GM12865 (cell line): ENCODE measurements at regions not wholly inside any gene's neighbourhood (a gene's known extent, or its start where the extent isn't known, plus 50 kb on each side); places are given as distances from the start of the nearest gene placed in this dataset.

ENCODE experiments used
- DNase-seq: peaks from one replicate; pipeline ENCODE4 v3.0.0; 2010; ENCODE audit warnings: low read depth
- H3K4me3 ChIP-seq: 2 replicates; pipeline ENCODE4 v1.5.1; 2011; ENCODE audit warnings: mild to moderate bottlenecking, low read depth, low read length, control low read depth
- TF ChIP-seq, protein P1 (sequence below): IDR thresholded peaks from 2 replicates; pipeline ENCODE4 v1.5.1; 2011; ENCODE audit warnings: low read length, control low read depth, low read depth, inconsistent platforms; ENCODE audit not compliant: insufficient read depth; ENCODE audit errors: missing control alignments

DNA sequence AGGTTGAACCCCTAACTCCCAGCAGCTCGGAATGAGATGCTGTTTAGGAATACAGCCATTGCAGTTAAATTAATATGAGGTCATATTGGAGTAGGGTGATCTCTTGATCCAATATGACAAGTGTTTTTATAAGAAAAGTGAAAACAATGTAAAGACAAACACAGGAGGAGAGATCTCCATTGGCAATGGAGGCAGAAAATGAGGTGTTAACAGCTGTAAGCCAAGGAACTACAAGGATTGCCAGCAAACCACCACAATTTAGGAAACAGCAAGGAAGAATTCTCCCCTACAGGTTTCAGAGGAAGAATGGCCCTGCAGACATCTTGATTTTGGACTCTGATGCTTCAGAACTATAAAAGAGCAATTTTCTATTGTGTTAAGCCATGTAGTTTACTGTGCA lies 774.3 kb downstream of the MRPL39 start:
- no peak overlapping the region for H3K4me3 ChIP-seq
- no peak for DNase-seq
- TF ChIP-seq, protein P1, sequence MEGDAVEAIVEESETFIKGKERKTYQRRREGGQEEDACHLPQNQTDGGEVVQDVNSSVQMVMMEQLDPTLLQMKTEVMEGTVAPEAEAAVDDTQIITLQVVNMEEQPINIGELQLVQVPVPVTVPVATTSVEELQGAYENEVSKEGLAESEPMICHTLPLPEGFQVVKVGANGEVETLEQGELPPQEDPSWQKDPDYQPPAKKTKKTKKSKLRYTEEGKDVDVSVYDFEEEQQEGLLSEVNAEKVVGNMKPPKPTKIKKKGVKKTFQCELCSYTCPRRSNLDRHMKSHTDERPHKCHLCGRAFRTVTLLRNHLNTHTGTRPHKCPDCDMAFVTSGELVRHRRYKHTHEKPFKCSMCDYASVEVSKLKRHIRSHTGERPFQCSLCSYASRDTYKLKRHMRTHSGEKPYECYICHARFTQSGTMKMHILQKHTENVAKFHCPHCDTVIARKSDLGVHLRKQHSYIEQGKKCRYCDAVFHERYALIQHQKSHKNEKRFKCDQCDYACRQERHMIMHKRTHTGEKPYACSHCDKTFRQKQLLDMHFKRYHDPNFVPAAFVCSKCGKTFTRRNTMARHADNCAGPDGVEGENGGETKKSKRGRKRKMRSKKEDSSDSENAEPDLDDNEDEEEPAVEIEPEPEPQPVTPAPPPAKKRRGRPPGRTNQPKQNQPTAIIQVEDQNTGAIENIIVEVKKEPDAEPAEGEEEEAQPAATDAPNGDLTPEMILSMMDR, result no peak

DNA sequence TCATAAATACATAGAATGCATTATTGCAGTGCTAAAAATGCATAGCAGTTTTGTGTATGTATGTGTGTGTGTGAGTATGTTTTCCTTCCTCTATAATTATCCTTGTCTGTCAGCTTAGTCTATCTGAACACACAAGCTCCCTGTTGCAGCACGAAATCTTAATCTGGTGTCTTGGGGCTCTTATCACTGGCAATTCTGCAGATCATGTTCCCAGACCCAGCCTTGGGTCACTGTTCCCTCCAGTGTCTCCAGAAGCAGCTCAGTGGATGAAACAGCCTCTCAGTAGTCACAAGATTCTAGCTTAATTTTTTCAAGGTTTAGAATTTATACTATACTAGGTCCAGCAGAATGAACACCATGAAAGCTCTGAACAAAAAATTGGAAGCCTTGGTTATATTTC lies 777.9 kb downstream of the MRPL39 start:
- TF ChIP-seq, protein P1, result no peak
- DNase-seq, result no peak
- no peak overlapping the region for H3K4me3 ChIP-seq

GRCh38 chr21:24826822-24827221 lies 780.5 kb downstream of the MRPL39 start:
- TF ChIP-seq, protein P1, result no peak
- no peak for DNase-seq
- H3K4me3 ChIP-seq, result no peak overlapping the region

GRCh38 chr21:24825348-24825747 lies 781.9 kb downstream of the MRPL39 start:
- TF ChIP-seq, protein P1, result no peak
- DNase-seq, result no peak
- no peak overlapping the region for H3K4me3 ChIP-seq

GRCh38 chr21:24824209-24824608 lies 783.1 kb downstream of the MRPL39 start:
- no peak overlapping the region for H3K4me3 ChIP-seq
- TF ChIP-seq, protein P1, result no peak
- DNase-seq, result no peak

- no peak overlapping the region for H3K4me3 ChIP-seq
- TF ChIP-seq, protein P1, result no peak
- DNase-seq, result no peak
These were observed 784.0 kb downstream of the MRPL39 start for GRCh38 chr21:24823247-24823646.

DNA sequence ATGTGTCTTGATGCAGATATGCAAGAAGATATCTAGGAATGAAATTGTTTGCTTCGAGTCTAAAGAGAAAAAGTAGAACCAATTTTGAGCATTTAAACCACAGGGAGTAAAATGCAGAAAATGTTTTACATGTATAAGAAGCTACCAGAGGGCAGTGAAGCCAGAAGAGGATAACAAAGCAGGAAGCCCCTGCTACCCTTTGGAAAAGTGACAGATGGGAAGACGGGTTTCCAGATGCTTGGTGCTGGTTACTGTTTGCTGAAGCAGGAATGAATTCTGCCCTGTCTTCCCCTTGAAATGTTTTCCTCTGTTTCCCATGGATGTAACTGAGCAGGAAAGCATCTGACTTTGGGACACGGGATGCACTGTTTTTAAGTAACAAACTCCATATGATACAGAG lies 822.2 kb downstream of the MRPL39 start:
- no peak for DNase-seq
- no peak overlapping the region for H3K4me3 ChIP-seq
- TF ChIP-seq, protein P1, result no peak
